NT2/D1 (cell line): ENCODE measurements at regions not wholly inside any gene's neighbourhood (a gene's known extent, or its start where the extent isn't known, plus 50 kb on each side); places are given as distances from the start of the nearest gene placed in this dataset.

Source experiments
- DNase-seq: peaks from one replicate; pipeline ENCODE4 v3.0.0-alpha.2; 2011; ENCODE audit warnings: low read depth, low spot score
- H3K27me3 ChIP-seq: 2 replicates; pipeline ENCODE4 v1.6.0; 2011; ENCODE audit warnings: mild to moderate bottlenecking; ENCODE audit not compliant: insufficient read length, insufficient read depth
- H3K36me3 ChIP-seq: 2 replicates; pipeline ENCODE4 v1.6.1; 2011; ENCODE audit warnings: mild to moderate bottlenecking, low read length, mixed read lengths; ENCODE audit not compliant: insufficient read depth, insufficient read length
- H3K4me1 ChIP-seq: 2 replicates; pipeline ENCODE4 v1.5.1; 2011; ENCODE audit not compliant: insufficient read depth, insufficient read length
- H3K4me3 ChIP-seq: 2 replicates; pipeline ENCODE4 v1.5.1; 2011; ENCODE audit warnings: low read depth; ENCODE audit not compliant: insufficient read length
- H3K9ac ChIP-seq: 2 replicates; pipeline ENCODE4 v1.6.0; 2011; ENCODE audit warnings: low read depth; ENCODE audit not compliant: insufficient read length
- H3K9me3 ChIP-seq: 2 replicates; pipeline ENCODE4 v1.5.1; 2011; ENCODE audit warnings: mild to moderate bottlenecking, low read length; ENCODE audit not compliant: insufficient read depth
- SUZ12 ChIP-seq: IDR thresholded peaks from 2 replicates; pipeline ENCODE4 v1.6.1; 2011; ENCODE audit not compliant: insufficient read length, insufficient read depth; ENCODE audit errors: extremely low read depth
- YY1 ChIP-seq: IDR thresholded peaks from 2 replicates; pipeline ENCODE4 v1.6.1; 2011; ENCODE audit not compliant: insufficient read length, insufficient read depth
- ZNF274 ChIP-seq: IDR thresholded peaks from 2 replicates; pipeline ENCODE4 v1.6.1; 2011; ENCODE audit warnings: mild to moderate bottlenecking, low read depth, low read length

GRCh38 chr7:152513861-152514770 lies 78.3 kb upstream of the KMT2C start:
- H3K9me3 ChIP-seq: peaks cover 8% of the 10 kb centered on the region
- no peak overlapping the region for H3K4me3 ChIP-seq
- no peaks in the 10 kb centered on the region for H3K4me1 ChIP-seq
- H3K9ac ChIP-seq: no peak overlapping the region
- no peak for TF ChIP-seq SUZ12
- TF ChIP-seq YY1: no peak
- no peak for DNase-seq
- no peaks in the 10 kb centered on the region for H3K36me3 ChIP-seq
- H3K27me3 ChIP-seq: no peaks in the 10 kb centered on the region

GRCh38 chr7:152512706-152513105 lies 76.9 kb upstream of the KMT2C start:
- no peak for DNase-seq

GRCh38 chr7:152511736-152512135 lies 75.9 kb upstream of the KMT2C start:
- H3K4me3 ChIP-seq: no peak overlapping the region
- H3K9me3 ChIP-seq: no peaks in the 10 kb centered on the region
- H3K27me3 ChIP-seq: no peaks in the 10 kb centered on the region
- H3K4me1 ChIP-seq: no peaks in the 10 kb centered on the region
- no peaks in the 10 kb centered on the region for H3K36me3 ChIP-seq
- no peak for DNase-seq
- no peak for TF ChIP-seq SUZ12
- TF ChIP-seq YY1: no peak
- TF ChIP-seq ZNF274: no peak
- H3K9ac ChIP-seq: no peak overlapping the region

More at GRCh38 chr7:152512706-152513105, 76.9 kb upstream of the KMT2C start:
- H3K9ac ChIP-seq: no peak overlapping the region
- H3K4me1 ChIP-seq: no peaks in the 10 kb centered on the region
- H3K27me3 ChIP-seq: no peaks in the 10 kb centered on the region
- H3K4me3 ChIP-seq: no peak overlapping the region
- H3K9me3 ChIP-seq: no peaks in the 10 kb centered on the region
- TF ChIP-seq YY1: no peak
- no peak for TF ChIP-seq SUZ12
- TF ChIP-seq ZNF274: no peak
- no peaks in the 10 kb centered on the region for H3K36me3 ChIP-seq

- TF ChIP-seq SUZ12 (no peak), ZNF274 (no peak), YY1 (no peak)
- Histone ChIP-seq H3K4me3 (no peak overlapping the region), H3K9me3 (no peaks in the 10 kb centered on the region), H3K36me3 (no peaks in the 10 kb centered on the region), H3K27me3 (no peaks in the 10 kb centered on the region), H3K4me1 (no peaks in the 10 kb centered on the region), H3K9ac (no peak overlapping the region)
- DNase-seq: no peak
Observed at GRCh38 chr7:152508701-152509100, 72.9 kb upstream of the KMT2C start.

GRCh38 chr7:152505606-152506005 lies 69.8 kb upstream of the KMT2C start:
- no peaks in the 10 kb centered on the region for H3K9me3 ChIP-seq
- no peaks in the 10 kb centered on the region for H3K27me3 ChIP-seq
- DNase-seq: no peak
- no peak overlapping the region for H3K4me3 ChIP-seq
- no peak for TF ChIP-seq YY1
- no peaks in the 10 kb centered on the region for H3K36me3 ChIP-seq
- no peak overlapping the region for H3K9ac ChIP-seq
- no peaks in the 10 kb centered on the region for H3K4me1 ChIP-seq

GRCh38 chr7:152504816-152505215 lies 69.0 kb upstream of the KMT2C start:
- TF ChIP-seq ZNF274 (no peak), YY1 (no peak), SUZ12 (no peak)
- no peaks in the 10 kb centered on the region for H3K4me1 ChIP-seq

GRCh38 chr7:152504367-152504766 lies 68.6 kb upstream of the KMT2C start:
- no peaks in the 10 kb centered on the region for H3K9me3 ChIP-seq
- H3K36me3 ChIP-seq: no peaks in the 10 kb centered on the region
- TF ChIP-seq ZNF274 (no peak), SUZ12 (no peak), YY1 (no peak)
- no peaks in the 10 kb centered on the region for H3K27me3 ChIP-seq
- no peak overlapping the region for H3K9ac ChIP-seq
- no peak for DNase-seq
- H3K4me3 ChIP-seq: no peak overlapping the region
- no peaks in the 10 kb centered on the region for H3K4me1 ChIP-seq

More at GRCh38 chr7:152504816-152505215, 69.0 kb upstream of the KMT2C start:
- no peak overlapping the region for H3K9ac ChIP-seq
- H3K9me3 ChIP-seq: no peaks in the 10 kb centered on the region
- no peaks in the 10 kb centered on the region for H3K36me3 ChIP-seq
- no peak overlapping the region for H3K4me3 ChIP-seq
- DNase-seq: no peak
- H3K27me3 ChIP-seq: no peaks in the 10 kb centered on the region
